ENCODE measurements at regions not wholly inside any gene's neighbourhood (a gene's known extent, or its start where the extent isn't known, plus 50 kb on each side); places are given as distances from the start of the nearest gene placed in this dataset.

DNA sequence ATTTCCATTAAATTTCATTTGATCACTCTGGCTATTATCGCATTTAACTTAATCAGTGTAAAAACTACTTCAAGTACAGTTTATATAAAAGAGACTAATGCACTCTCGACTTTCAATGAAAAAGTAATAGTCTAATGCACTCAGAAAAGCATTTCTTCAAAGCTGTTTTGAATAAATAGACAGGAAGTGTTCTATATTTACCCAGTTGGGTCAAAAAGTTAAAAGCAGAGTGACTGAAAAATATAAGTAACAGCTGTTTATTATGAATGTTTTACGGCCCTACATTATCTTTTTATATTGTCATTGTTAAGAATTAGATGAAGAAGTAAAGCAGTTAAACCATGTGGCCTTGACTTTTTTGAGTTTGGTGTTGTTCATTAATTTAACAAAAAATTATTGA, 391.8 kb downstream of the ZPLD1 start:
- TF ChIP-seq, protein P1, sequence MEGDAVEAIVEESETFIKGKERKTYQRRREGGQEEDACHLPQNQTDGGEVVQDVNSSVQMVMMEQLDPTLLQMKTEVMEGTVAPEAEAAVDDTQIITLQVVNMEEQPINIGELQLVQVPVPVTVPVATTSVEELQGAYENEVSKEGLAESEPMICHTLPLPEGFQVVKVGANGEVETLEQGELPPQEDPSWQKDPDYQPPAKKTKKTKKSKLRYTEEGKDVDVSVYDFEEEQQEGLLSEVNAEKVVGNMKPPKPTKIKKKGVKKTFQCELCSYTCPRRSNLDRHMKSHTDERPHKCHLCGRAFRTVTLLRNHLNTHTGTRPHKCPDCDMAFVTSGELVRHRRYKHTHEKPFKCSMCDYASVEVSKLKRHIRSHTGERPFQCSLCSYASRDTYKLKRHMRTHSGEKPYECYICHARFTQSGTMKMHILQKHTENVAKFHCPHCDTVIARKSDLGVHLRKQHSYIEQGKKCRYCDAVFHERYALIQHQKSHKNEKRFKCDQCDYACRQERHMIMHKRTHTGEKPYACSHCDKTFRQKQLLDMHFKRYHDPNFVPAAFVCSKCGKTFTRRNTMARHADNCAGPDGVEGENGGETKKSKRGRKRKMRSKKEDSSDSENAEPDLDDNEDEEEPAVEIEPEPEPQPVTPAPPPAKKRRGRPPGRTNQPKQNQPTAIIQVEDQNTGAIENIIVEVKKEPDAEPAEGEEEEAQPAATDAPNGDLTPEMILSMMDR (IDR thresholded peaks at IDR 0.05): no peak
- no peak for TF ChIP-seq POLR2A (IDR thresholded peaks at IDR 0.05)
